DND-41 (cell line): ENCODE measurements at regions not wholly inside any gene's neighbourhood (a gene's known extent, or its start where the extent isn't known, plus 50 kb on each side); places are given as distances from the start of the nearest gene placed in this dataset.

Source experiments
- EZH2 ChIP-seq: IDR thresholded peaks from 3 replicates; pipeline ENCODE4 v1.6.1; 2012; ENCODE audit warnings: borderline replicate concordance, low read depth, mild to moderate bottlenecking, moderate library complexity, low read length, inconsistent platforms; ENCODE audit not compliant: severe bottlenecking
- TF ChIP-seq, protein P1 (sequence below): IDR thresholded peaks from 2 replicates; pipeline ENCODE4 v1.5.1; 2012; ENCODE audit warnings: borderline replicate concordance, low read length, moderate library complexity, mild to moderate bottlenecking; ENCODE audit not compliant: poor library complexity, severe bottlenecking; ENCODE audit errors: extremely low read depth

DNA sequence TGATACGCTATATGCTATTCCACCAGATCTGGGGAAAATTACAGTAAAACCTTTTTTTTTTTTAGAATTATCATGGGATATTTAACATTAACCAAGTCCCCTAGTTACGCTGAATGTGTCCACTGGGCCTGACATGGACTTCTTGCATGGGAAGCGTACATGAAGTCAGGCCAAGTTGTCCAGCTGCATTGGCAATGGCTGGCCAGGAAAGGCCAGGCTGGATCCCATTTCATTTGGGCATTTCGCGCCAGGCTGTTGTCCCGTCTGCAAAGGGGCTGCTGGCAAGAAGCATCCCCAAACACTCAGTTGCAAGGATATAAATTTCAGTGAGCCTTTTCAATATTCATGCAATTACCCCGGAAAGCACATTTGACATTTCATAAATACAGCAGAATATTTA, 933.3 kb downstream of the GRID1 start:
- TF ChIP-seq, protein P1, sequence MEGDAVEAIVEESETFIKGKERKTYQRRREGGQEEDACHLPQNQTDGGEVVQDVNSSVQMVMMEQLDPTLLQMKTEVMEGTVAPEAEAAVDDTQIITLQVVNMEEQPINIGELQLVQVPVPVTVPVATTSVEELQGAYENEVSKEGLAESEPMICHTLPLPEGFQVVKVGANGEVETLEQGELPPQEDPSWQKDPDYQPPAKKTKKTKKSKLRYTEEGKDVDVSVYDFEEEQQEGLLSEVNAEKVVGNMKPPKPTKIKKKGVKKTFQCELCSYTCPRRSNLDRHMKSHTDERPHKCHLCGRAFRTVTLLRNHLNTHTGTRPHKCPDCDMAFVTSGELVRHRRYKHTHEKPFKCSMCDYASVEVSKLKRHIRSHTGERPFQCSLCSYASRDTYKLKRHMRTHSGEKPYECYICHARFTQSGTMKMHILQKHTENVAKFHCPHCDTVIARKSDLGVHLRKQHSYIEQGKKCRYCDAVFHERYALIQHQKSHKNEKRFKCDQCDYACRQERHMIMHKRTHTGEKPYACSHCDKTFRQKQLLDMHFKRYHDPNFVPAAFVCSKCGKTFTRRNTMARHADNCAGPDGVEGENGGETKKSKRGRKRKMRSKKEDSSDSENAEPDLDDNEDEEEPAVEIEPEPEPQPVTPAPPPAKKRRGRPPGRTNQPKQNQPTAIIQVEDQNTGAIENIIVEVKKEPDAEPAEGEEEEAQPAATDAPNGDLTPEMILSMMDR: no peak
- no peak for TF ChIP-seq EZH2
